Astrocyte (in vitro differentiated cells and primary cell): ENCODE measurements at regions not wholly inside any gene's neighbourhood (a gene's known extent, or its start where the extent isn't known, plus 50 kb on each side); places are given as distances from the start of the nearest gene placed in this dataset.

Experiments used
- DNase-seq: peaks from one replicate; pipeline ENCODE4 v3.0.0-alpha.2; 2010; ENCODE audit warnings: low read depth
- FAIRE-seq: peaks from 2 replicates; lab custom pipeline; 2011; peaks lifted over from hg19 to GRCh38; lab: Jason Lieb, UNC
- H2AFZ ChIP-seq: 2 replicates; pipeline ENCODE4 v1.6.0; 2012; ENCODE audit warnings: low read depth, low read length, inconsistent platforms
- H3K27ac ChIP-seq: 2 replicates; pipeline ENCODE4 v1.5.1; 2011; ENCODE audit warnings: low read depth, low read length, inconsistent platforms
- H3K27me3 ChIP-seq: 2 replicates; pipeline ENCODE4 v1.6.0; 2011; ENCODE audit warnings: low read length, inconsistent platforms; ENCODE audit not compliant: insufficient read depth
- H3K36me3 ChIP-seq: 2 replicates; pipeline ENCODE4 v1.5.1; 2011; ENCODE audit warnings: low read length, inconsistent platforms; ENCODE audit not compliant: insufficient read depth
- H3K4me1 ChIP-seq: 2 replicates; pipeline ENCODE4 v1.5.1; 2011; ENCODE audit warnings: low read length, inconsistent platforms; ENCODE audit not compliant: insufficient read depth
- H3K4me2 ChIP-seq: 2 replicates; pipeline ENCODE4 v1.6.0; 2012; ENCODE audit warnings: low read length, inconsistent platforms
- H3K4me3 ChIP-seq: 2 replicates; pipeline ENCODE4 v1.5.1; 2011; ENCODE audit warnings: low read depth, mild to moderate bottlenecking, low read length, inconsistent platforms; ENCODE audit not compliant: insufficient read depth
- H3K79me2 ChIP-seq: 2 replicates; pipeline ENCODE4 v1.6.0; 2012; ENCODE audit warnings: mild to moderate bottlenecking, low read length, inconsistent platforms; ENCODE audit not compliant: insufficient read depth
- H3K9ac ChIP-seq: 2 replicates; pipeline ENCODE4 v1.6.0; 2012; ENCODE audit warnings: mild to moderate bottlenecking, low read length, inconsistent platforms
- H3K9me3 ChIP-seq: 2 replicates; pipeline ENCODE4 v1.5.1; 2012; ENCODE audit warnings: low read depth, mild to moderate bottlenecking, low read length, inconsistent platforms; ENCODE audit not compliant: insufficient read depth
- H4K20me1 ChIP-seq: 2 replicates; pipeline ENCODE4 v1.6.0; 2012; ENCODE audit warnings: low read length, inconsistent platforms; ENCODE audit not compliant: insufficient read depth
- H3K27ac Mint-ChIP-seq: one replicate; pipeline ENCODE4 v1.8.0; 2021; ENCODE audit warnings: mild to moderate bottlenecking, mixed read lengths; ENCODE audit not compliant: unreplicated experiment
- H3K27me3 Mint-ChIP-seq: one replicate; pipeline ENCODE4 v1.8.0; 2021; ENCODE audit warnings: low read depth, mixed read lengths; ENCODE audit not compliant: unreplicated experiment
- H3K36me3 Mint-ChIP-seq: one replicate; pipeline ENCODE4 v1.8.0; 2021; ENCODE audit warnings: low read depth, mixed read lengths; ENCODE audit not compliant: unreplicated experiment
- H3K4me1 Mint-ChIP-seq: one replicate; pipeline ENCODE4 v1.8.0; 2021; ENCODE audit warnings: low read depth, mixed read lengths; ENCODE audit not compliant: unreplicated experiment
- H3K4me3 Mint-ChIP-seq: one replicate; pipeline ENCODE4 v1.8.0; 2021; ENCODE audit warnings: mild to moderate bottlenecking, moderate library complexity, mixed read lengths; ENCODE audit not compliant: unreplicated experiment
- H3K9me3 Mint-ChIP-seq: one replicate; pipeline ENCODE4 v1.8.0; 2021; ENCODE audit warnings: mild to moderate bottlenecking, mixed read lengths; ENCODE audit not compliant: unreplicated experiment
- CTCF ChIP-seq: IDR thresholded peaks from 2 replicates; pipeline ENCODE4 v1.5.1; 2011; ENCODE audit warnings: low read depth, mild to moderate bottlenecking, inconsistent platforms, low read length, moderate library complexity; ENCODE audit not compliant: insufficient read depth
- EZH2 ChIP-seq: IDR thresholded peaks from 2 replicates; pipeline ENCODE4 v1.6.1; 2012; ENCODE audit warnings: mild to moderate bottlenecking, low read length, inconsistent platforms; ENCODE audit not compliant: insufficient read depth

GRCh38 chr3:189551007-189551406, 80.2 kb upstream of the TP63 start:
- no peaks in the 10 kb centered on the region for H3K4me1 Mint-ChIP-seq
- Histone ChIP-seq H2AFZ (no peak overlapping the region), H3K36me3 (no peaks in the 10 kb centered on the region), H3K9ac (no peak overlapping the region), H3K79me2 (no peaks in the 10 kb centered on the region), H3K4me3 (no peak overlapping the region), H3K9me3 (peaks cover 4% of the 10 kb centered on the region), H3K4me1 (no peaks in the 10 kb centered on the region), H3K4me2 (no peak overlapping the region), H3K27ac (no peak overlapping the region), H4K20me1 (no peaks in the 10 kb centered on the region), H3K27me3 (no peaks in the 10 kb centered on the region)
- H3K36me3 Mint-ChIP-seq, result peaks cover 4% of the 10 kb centered on the region
- TF ChIP-seq CTCF, result no peak
- TF ChIP-seq EZH2, result no peak
- no peak overlapping the region for H3K27ac Mint-ChIP-seq
- H3K27me3 Mint-ChIP-seq, result peaks cover 4% of the 10 kb centered on the region
- FAIRE-seq, result no peak
- H3K9me3 Mint-ChIP-seq, result peaks cover 13% of the 10 kb centered on the region
- DNase-seq, result no peak
- H3K4me3 Mint-ChIP-seq, result no peak overlapping the region

- TF ChIP-seq CTCF, result no peak
- TF ChIP-seq EZH2, result no peak
- FAIRE-seq, result no peak
- no peaks in the 10 kb centered on the region for H3K36me3 Mint-ChIP-seq
- no peaks in the 10 kb centered on the region for H3K36me3 ChIP-seq
- no peaks in the 10 kb centered on the region for H3K9me3 ChIP-seq
- H3K4me3 Mint-ChIP-seq, result no peak overlapping the region
- H2AFZ ChIP-seq, result no peak overlapping the region
- peaks cover 6% of the 10 kb centered on the region for H3K9me3 Mint-ChIP-seq
- no peaks in the 10 kb centered on the region for H4K20me1 ChIP-seq
- no peak overlapping the region for H3K4me3 ChIP-seq
- peaks cover 4% of the 10 kb centered on the region for H3K27me3 Mint-ChIP-seq
- H3K4me1 Mint-ChIP-seq, result peaks cover 4% of the 10 kb centered on the region
- no peak overlapping the region for H3K27ac Mint-ChIP-seq
- H3K27me3 ChIP-seq, result no peaks in the 10 kb centered on the region
- no peaks in the 10 kb centered on the region for H3K79me2 ChIP-seq
- no peak overlapping the region for H3K4me2 ChIP-seq
- H3K27ac ChIP-seq, result no peak overlapping the region
- H3K4me1 ChIP-seq, result no peaks in the 10 kb centered on the region
- DNase-seq, result no peak
- H3K9ac ChIP-seq, result no peak overlapping the region
Measured at GRCh38 chr3:189554868-189555557, 76.2 kb upstream of the TP63 start.

GRCh38 chr3:189555558-189555881, 75.7 kb upstream of the TP63 start:
- no peaks in the 10 kb centered on the region for H3K4me1 ChIP-seq
- no peak overlapping the region for H3K27ac Mint-ChIP-seq
- H3K4me3 Mint-ChIP-seq, result no peak overlapping the region

More at GRCh38 chr3:189555558-189555881, 75.7 kb upstream of the TP63 start:
- Mint-ChIP-seq H3K4me1 (peaks cover 4% of the 10 kb centered on the region), H3K36me3 (no peaks in the 10 kb centered on the region), H3K27me3 (peaks cover 4% of the 10 kb centered on the region), H3K9me3 (peaks cover 6% of the 10 kb centered on the region)
- H3K9ac ChIP-seq, result no peak overlapping the region
- H3K27me3 ChIP-seq, result no peaks in the 10 kb centered on the region
- FAIRE-seq, result no peak
- no peak for DNase-seq
- no peaks in the 10 kb centered on the region for H3K9me3 ChIP-seq
- H4K20me1 ChIP-seq, result no peaks in the 10 kb centered on the region
- no peak overlapping the region for H2AFZ ChIP-seq
- no peaks in the 10 kb centered on the region for H3K36me3 ChIP-seq
- H3K27ac ChIP-seq, result no peak overlapping the region
- H3K4me3 ChIP-seq, result no peak overlapping the region
- H3K79me2 ChIP-seq, result no peaks in the 10 kb centered on the region
- TF ChIP-seq EZH2 (no peak), CTCF (no peak)
- H3K4me2 ChIP-seq, result no peak overlapping the region
